ENCODE measurements at regions not wholly inside any gene's neighbourhood (a gene's known extent, or its start where the extent isn't known, plus 50 kb on each side); places are given as distances from the start of the nearest gene placed in this dataset.
"Not testable (repeated sequence)": the region's sequence is repeated elsewhere in the genome, so short reads cannot be mapped to it uniquely, and the experiment has no call there.

- no peak for DNase-seq (ENCODE audit: low read depth in 4 of 4, low spot score in 3 of 4)
These were observed 100.9 kb upstream of the CHST15 start for GRCh38 chr10:124194199-124194824.

- DNase-seq (ENCODE audit: low read depth in 4 of 4, low spot score in 3 of 4) = no peak
These were observed 99.9 kb upstream of the CHST15 start for GRCh38 chr10:124193309-124193696.

DNA sequence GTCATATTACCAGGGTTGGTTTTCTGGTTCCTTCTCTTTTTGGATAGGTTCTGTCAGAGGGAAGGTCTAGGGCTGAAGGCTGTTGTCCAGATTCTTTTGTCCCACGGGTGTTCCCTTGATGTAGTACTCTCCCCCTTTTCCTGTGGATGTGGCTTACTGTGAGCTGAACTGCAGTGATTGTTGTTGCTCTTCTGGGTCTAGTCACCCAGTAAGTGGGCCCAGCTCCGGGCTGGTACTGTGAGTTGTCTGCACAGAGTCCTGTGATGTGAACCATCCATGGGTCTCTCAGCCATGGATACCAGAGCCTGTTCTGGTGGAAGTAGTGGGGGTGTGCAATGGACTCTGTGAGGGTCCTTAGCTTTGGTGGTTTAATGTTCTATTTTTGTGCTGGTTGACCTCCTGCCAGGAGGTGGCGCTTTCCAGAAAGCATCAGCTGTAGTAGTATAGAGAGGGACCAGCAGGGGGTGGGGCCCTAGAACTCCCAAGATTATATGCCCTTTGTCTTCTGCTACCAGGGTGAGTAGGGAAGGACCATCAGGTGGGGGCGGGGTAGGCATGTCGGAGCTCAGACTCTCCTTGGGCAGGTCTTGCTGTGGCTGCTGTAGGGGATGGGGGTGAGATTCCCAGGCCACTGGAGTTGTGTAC, 99.4 kb upstream of the CHST15 start:
- DNase-seq (ENCODE audit: low read depth in 4 of 4, low spot score in 3 of 4) = not testable (repeated sequence)

GRCh38 chr10:124190476-124190875, 97.1 kb upstream of the CHST15 start:
- DNase-seq (ENCODE audit: low read depth in 4 of 4, low spot score in 3 of 4) = not testable (repeated sequence)

GRCh38 chr10:124186956-124187355, 93.6 kb upstream of the CHST15 start:
- DNase-seq (ENCODE audit: low read depth in 4 of 4, low spot score in 3 of 4) = no peak

GRCh38 chr10:124185084-124185483, 91.7 kb upstream of the CHST15 start:
- DNase-seq (ENCODE audit: low read depth in 4 of 4, low spot score in 3 of 4) = no peak

DNA sequence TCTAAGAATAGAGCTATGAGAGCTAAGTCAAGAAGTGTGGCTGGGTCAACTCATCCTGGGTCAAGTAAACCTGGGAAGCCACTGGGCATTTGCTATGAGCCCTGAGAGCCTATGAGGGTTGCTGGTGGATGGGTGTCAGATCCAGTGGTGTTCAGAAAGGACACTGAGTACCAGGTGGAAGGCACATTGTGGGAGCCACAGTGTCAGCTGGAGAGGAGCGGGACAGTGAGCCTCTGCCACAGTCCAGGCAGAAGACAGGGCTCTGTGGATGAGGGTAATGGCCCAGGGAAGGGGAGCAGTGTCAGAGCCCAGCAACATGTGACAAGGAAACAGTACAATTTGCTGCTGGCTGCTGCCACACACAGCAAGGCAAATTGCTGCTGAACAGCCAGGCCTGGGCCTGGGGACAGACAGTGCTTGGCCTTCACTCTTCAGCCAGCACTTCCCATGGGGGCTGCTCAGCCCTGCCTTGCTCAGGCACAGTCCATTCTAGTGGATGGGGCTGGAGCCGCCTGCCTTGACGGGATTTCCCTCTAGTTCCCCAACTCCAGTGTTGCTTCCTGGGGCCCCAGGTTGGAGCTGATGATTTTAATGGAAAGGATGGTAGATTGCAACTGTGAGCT, 90.9 kb upstream of the CHST15 start:
- no peak for DNase-seq (ENCODE audit: low read depth in 4 of 4, low spot score in 3 of 4)

DNA sequence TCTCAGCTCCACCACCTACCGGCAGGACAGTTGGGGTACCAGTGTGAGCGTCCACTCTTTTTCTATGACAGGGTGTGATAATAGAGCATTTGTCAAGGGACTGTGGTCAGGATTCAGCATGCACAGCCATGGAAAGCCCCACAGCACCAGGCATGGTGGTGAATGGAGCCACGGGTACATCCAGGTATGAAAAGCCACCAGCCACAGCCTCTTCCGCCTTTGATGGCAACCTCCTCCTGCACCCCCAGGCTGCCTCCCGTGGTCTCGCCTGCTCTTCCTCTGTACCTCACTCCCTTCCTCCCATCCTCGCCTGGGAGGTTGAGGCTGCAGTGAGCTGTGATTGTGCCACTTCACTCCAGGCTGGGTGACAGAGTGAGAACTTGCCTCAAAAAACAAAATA, 90.2 kb upstream of the CHST15 start:
- DNase-seq (ENCODE audit: low read depth in 4 of 4, low spot score in 3 of 4) = no peak

DNA sequence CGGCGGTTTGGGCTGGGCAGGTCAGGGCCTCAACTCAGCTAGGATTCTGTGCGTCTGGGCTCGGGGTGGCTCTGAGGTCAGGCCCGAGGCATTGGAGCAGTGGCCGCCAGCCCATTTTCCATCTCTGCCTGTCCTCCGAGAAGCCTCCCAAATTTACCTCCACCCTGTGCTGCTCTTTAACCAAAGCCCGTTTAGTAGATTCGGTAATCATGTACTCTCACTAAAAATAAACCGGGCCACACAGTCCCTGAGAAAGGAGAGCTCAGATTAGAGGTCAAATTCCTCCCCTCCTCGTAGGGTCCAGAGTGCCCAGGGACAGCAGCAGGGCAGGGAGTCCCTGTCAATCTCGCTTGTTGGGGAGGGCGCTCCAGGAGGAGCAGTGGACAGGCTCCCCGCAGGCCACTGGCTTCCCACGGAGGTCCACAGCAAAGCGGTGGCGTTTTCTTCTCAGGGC, 88.7 kb upstream of the CHST15 start:
- DNase-seq (ENCODE audit: low read depth in 4 of 4, low spot score in 3 of 4) = no peak

DNA sequence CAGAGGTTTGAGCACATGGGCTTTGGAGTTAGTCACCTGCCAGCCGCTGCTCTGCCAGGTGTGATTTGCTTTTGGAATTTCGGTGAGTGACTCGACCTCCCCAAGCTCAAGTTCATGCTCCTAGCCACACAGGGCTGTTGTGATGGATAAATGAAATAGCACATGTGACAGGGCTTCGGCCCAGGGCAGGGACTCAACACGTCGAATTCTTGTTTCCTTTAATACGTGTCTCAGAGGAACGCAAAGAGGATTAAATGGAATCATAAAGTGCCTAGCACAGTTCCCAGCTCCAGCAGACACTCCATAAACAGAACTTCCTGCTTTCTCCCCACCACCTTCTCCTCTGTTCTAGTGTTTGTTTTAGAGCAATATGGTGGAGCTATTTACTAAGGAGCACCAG, 88.3 kb upstream of the CHST15 start:
- no peak for DNase-seq (ENCODE audit: low read depth in 4 of 4, low spot score in 3 of 4)

DNA sequence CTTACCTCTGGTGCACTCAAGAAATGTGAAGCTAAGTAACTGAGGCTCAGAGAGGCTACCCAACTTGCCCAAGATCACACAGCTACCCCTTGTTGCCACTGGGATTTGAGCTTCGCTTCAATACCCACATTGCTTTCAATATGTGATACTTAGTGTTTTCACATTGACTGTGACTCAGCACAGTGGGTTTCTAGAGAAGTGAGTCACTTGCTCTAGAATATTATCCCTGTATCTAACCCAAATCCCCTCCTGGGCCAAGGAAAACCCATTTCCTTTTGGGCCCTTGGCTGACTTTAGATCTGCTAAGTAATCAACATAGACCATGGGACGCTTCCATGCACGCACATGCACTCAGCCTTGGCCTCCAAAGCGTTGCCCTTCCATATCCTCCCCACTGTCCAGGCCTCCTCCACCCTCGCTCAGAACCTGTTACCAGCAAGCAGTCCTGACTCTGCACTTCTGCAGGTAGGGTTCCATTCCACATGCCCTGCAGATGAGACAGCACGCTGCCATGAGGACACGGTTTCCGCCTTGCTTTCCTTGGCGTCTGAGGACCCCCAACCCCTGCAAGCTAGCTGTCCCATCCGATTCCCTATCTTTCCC, 87.7 kb upstream of the CHST15 start:
- no peak for DNase-seq (ENCODE audit: low read depth in 4 of 4, low spot score in 3 of 4)

DNA sequence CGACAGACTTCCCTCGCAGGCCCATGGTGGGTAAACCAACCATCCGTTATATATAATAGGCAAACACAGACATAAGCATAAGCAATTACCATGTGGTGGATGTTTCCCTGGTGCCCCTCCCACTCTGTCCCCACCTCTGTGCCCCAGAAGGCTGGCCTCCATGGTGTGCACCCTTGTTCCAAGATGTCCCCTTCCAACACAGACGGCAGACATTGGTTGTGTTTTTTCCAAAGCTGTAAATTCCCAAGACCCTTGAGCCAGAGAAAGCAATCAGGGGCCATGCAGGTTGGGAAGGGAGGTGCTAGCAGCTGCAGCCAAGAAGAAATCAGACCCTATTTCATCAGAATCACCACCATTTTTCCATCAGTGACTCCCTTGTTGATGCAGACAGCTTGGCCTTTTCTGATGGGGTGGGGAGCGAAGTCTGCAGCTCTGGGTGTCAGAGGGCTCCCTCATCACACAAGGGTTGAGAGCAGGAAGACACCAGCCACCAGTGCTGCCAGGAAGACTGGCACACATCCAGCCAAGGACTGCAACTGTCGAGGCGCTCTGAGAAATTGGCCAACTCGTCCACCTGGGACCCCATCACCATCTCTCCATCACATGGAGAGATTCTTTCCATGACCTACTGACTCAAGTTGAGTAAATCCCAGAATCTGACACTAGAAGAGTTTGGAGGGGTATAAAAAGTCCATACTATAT, 86.8 kb upstream of the CHST15 start:
- no peak for DNase-seq (ENCODE audit: low read depth in 4 of 4, low spot score in 3 of 4)

- DNase-seq (ENCODE audit: low read depth in 4 of 4, low spot score in 3 of 4) = no peak
These were observed 86.1 kb upstream of the CHST15 start for GRCh38 chr10:124179308-124180043.

DNA sequence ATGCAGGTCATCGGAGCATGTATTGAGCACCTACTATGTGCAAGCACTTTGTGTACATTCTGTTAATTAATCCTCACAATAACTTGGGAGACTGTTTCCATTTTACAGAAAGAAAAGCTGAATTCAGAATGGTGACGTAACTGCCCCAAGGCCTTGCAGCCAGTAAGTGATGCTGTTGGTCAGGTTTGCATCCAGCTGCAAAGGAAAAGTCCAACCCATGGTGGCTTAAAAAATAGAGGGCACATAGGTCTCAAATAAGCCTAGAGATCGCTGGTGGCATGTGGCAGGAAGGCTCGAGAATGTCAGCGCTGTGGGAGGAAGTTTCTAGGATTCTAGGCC, 83.8 kb upstream of the CHST15 start:
- no peak for DNase-seq (ENCODE audit: low read depth in 4 of 4, low spot score in 3 of 4)

GRCh38 chr10:124176349-124177179, 83.2 kb upstream of the CHST15 start:
- no peak for DNase-seq (ENCODE audit: low read depth in 4 of 4, low spot score in 3 of 4)

DNA sequence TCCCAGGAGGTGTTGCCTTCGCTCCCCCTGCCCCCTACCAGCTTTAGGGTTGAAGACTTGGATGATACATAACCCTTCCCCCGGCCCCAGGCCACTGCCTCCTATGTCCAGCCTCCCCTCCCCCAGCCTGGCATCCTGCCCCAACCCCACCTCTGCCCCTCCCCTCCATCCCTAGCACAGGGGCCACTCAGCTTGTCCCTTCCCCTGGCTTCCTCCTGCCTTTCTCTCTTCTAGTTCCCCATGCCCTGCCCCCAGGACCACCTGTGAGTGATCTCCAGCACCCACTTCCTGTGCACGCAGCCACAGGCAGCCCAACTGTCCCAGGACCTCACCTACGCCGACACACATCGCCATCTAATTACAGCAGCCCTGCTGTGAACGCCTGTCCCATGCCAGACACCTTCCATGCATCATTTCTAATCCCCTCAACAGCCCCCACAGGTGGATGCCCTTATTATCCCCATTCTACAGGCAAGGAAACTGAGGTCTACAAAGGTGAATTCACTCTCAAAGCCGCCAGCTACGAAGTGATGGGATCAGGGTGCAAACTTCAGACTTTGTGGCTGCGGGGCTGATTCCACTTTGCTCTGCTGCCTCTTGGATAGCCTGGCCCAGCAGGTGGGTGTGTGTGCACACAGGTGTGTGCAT, 82.4 kb upstream of the CHST15 start:
- DNase-seq (ENCODE audit: low read depth in 4 of 4, low spot score in 3 of 4) = no peak

GRCh38 chr10:124174673-124175645, 81.6 kb upstream of the CHST15 start:
- no peak for DNase-seq (ENCODE audit: low read depth in 4 of 4, low spot score in 3 of 4)

GRCh38 chr10:124174071-124174566, 80.7 kb upstream of the CHST15 start:
- no peak for DNase-seq (ENCODE audit: low read depth in 4 of 4, low spot score in 3 of 4)
